GM19397 (cell line): ENCODE measurements at regions not wholly inside any gene's neighbourhood (a gene's known extent, or its start where the extent isn't known, plus 50 kb on each side); places are given as distances from the start of the nearest gene placed in this dataset.

Source experiments
- ATAC-seq: cut with Tn5 transposase; IDR thresholded peaks from one replicate; pipeline ENCODE4 v1.9.1; 2021; ENCODE audit warnings: mild to moderate bottlenecking, moderate library complexity; ENCODE audit not compliant: unreplicated experiment

- ATAC-seq = no peak
Measured at GRCh38 chr6:92840246-92840930, 579.0 kb downstream of the EPHA7 start.

DNA sequence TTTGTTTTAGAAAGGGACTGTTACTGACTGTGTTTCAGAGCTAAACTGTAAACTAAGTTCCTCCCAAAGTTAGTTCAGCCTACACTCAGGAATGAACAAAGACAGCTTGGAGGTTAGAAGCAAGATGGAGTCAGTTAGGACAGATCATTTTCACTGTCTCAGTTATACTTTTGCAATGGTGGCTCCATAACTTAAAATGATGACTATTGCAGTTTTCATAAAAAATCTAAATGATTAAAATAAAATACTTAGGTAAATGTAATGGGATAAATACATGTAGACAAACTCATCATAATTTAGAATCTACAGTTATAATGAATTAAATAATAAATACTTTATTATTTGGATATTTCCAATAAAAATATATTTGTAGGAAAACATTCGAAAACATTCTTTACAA is 590.6 kb downstream of the EPHA7 start:
- ATAC-seq = no peak

GRCh38 chr6:92827104-92827503 is 592.3 kb downstream of the EPHA7 start:
- no peak for ATAC-seq

DNA sequence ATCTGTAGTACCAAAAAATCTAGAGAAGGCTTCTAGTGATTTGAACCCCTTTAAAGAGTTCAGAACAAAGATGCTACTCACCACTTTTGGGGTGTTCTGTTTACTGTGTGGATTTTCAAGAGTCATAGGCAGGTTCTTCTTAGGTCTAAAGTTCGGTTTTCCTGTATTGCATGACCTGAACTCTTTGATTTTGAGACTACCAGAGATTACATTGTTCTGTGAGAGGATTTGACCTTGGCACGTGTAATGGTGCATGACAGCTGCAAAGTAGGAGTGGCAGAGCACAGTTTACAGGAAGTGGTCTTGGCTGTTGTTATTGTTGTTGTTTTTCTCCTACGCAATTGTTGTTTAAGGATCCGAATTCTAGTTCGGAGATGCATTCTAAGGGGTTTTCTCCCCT is 592.7 kb downstream of the EPHA7 start:
- no peak for ATAC-seq

GRCh38 chr6:92822222-92822621 is 597.1 kb downstream of the EPHA7 start:
- no peak for ATAC-seq

GRCh38 chr6:92820601-92821000 is 598.8 kb downstream of the EPHA7 start:
- ATAC-seq = no peak

DNA sequence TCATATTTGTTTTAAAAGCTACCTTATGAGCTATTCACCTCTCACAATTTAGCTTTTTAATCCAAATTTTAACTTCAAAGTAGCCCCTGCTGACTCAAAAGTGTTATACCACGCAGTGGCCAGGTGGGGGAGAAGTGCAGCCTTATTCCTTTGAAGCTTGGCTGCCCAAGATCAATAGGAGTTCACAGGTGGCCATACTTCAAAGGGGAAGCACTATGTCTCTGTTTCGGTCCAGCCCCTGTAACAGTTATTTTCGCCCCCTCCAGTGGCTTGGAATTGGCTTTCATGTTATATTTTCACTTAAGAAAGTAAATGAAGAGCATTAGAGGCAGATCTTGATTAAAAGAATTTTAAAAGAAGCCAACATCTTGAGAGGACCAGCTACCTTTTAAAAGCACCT is 608.4 kb downstream of the EPHA7 start:
- ATAC-seq = peak; percentile 98

GRCh38 chr6:92806254-92806653 is 613.1 kb downstream of the EPHA7 start:
- no peak for ATAC-seq

DNA sequence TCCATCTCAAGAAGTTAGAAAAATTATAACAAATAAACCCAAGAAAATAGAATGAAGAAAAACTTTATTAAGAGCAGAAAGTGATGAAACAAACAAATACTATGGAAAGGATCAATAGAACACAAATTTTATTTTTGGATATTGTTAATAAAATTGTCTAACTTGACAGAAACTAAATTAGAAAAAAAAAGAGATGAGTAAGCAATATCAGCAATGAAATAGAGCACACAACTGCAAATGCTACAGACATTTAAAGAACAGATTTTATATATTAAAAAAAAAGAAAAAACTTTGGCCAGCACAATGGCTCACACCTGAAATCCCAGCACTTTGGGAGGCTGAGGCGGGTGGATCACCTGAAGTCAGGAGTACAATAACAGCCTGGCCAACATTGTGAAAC is 628.0 kb downstream of the EPHA7 start:
- ATAC-seq = no peak

DNA sequence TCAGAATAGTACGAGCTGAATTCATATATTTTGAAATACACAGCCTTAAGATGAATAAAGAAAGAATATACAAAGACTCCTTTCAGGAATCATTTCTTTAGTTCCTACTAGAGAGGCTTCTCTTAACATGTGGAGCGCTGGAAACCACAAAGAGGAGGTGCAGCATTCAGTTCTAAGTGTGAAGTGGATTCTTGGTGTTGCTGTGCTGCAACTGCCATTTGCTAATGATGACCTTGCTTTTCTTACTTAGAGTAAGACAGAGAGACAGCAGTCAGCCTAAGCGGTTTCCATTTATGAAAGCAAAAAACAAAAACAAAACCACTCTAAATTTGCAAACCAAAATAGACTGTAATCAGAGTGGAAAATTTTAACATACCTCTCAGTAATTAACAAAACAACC is 629.0 kb downstream of the EPHA7 start:
- ATAC-seq = no peak

DNA sequence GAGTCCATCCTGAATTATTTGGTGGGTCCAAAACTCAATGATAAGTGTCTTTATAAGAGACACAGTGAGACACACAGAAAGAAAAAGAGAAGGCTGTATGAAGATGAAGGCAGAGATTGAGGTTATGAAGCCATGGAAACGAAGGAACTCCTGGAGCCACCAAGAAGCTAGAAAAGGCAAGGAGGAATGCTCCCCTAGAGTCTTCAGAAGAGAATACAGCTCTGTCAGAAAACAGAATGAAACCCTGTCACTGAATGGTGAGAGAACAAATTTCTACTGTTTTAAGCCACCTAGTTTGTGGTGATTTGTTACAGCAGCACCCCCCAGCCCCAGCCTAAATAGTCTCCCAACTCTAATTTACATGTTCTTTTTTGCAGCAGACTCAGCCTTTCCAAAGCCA is 635.1 kb downstream of the EPHA7 start:
- ATAC-seq = no peak

GRCh38 chr6:92779746-92780145 is 639.6 kb downstream of the EPHA7 start:
- no peak for ATAC-seq

DNA sequence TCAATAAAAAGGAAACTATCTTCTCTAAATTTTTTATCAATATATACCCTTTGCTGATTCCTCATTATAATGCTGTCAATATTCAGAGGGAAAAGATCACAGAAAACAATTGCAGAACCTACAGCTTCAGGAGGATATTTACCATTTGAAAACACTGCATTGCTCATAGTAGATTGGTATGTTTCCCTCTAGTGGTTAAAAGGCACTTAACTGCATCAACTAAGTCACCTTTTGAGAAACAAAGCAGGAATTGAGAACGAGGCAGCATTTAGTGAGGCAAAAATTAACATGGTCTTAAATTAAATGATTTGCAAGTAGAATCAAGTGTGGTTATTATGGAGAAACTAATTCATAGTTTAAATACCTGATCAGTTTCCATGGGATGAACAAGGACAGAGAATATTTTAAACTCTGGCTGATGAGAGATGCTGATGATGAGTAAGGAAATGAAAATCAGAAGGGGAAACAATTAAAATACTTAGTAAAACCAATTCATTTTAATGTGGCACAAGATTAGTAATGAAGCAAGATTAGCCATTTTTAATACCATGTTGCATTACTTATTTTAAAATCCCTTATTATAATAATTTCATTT is 642.1 kb downstream of the EPHA7 start:
- ATAC-seq = no peak

DNA sequence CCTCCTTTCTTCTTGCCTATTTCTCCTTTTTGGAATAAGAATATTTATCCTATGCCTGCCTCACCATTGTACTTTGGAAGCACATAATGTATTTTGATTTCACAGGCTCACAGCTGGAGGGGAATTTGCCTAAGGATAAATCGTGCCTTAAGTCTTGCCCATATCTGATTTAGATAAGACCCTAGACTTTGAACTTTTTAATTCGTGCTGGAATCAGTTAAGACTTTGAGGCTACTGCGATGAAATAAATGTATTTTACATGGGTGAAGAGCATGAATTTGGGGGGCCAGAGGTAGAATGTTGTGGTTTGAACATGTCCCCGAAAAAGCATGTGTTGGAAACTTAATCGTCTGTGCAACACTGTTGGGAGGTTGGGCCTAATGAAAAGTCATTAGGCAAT is 648.8 kb downstream of the EPHA7 start:
- no peak for ATAC-seq

GRCh38 chr6:92767101-92767500 is 652.3 kb downstream of the EPHA7 start:
- no peak for ATAC-seq

GRCh38 chr6:92763680-92764079 is 655.7 kb downstream of the EPHA7 start:
- no peak for ATAC-seq

- no peak for ATAC-seq
Measured at GRCh38 chr6:92763274-92763584, 656.1 kb downstream of the EPHA7 start.

DNA sequence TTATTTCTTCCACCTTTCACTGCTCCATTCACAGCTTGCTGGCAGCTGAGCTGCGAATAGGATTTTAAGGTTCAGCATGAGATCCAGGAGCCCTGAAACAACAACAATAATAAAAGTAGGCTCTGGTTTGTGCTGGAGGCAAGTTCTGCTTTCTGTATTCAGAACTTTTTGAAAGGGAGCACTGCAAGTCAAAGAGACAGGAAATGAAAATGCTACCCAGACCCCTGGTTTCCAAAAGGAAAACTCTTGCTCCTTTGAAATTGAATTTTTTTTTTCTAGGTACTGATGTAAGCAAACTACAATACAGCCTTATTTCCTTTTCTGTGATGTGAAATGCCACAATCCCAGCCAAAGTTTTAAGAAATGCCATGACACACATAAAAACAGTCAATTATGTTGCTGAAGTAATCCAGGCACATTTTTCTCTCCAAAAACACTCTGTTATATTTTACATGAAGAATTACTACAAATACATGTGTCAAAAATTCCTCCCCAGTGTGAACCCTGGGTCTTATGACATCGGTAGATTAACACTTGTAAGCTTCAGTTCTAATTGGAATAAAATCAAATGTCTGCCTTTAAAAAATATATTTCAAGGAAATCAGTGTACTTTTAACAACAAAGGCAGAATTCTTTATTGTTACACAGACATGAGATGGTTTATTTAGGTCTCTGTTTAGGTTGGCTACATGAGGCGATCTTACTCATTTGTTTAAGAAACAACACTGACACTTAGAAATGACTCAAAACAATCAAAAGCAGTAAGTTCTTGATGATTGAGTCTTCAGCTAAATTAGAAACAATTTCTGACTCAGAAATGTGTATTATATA is 656.7 kb downstream of the EPHA7 start:
- ATAC-seq = no peak

DNA sequence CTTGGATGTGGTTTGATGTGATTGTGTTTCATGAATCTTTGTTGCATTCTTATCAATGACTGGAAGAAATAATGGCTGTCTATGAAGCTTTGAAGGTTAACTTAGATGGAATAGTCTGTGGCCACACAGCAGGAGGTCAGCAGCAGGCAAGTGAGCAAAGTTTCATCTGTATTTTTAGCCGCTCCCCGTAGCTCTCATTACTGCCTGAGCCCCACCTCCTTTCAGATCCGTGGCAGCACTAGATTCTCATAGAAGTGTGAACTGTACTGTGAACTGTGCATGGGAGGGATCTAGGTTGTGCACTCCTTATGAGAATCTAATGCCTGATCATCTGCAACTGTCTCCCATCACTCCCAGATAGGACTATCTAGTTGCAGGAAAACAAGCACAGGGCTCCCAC is 660.2 kb downstream of the EPHA7 start:
- ATAC-seq = no peak

GRCh38 chr6:92757925-92758324 is 661.4 kb downstream of the EPHA7 start:
- no peak for ATAC-seq

GRCh38 chr6:92756912-92757311 is 662.4 kb downstream of the EPHA7 start:
- ATAC-seq = no peak

GRCh38 chr6:92753956-92754355 is 665.4 kb downstream of the EPHA7 start:
- ATAC-seq = no peak
